Calu3 (cell line): ENCODE measurements at regions not wholly inside any gene's neighbourhood (a gene's known extent, or its start where the extent isn't known, plus 50 kb on each side); places are given as distances from the start of the nearest gene placed in this dataset.
A peak's percentile ranks its signal among the peaks of the same experiment; 100 is the strongest.

ENCODE experiments used
- BruUV-seq: library from RNA; stranded (reverse); fragments of 400-500 nt; replicated peaks from 2 replicates; lab custom pipeline; 2021; lab: Mats Ljungman, UMichigan
- CTCF ChIA-PET: fragments of 300-600 bp; sonication (Branson Sonifier 250); formaldehyde crosslinking; loops from one replicate; lab custom pipeline; 2022; ENCODE audit warnings: antibody characterized with exemption; lab: Charles Lee
- DNase-seq: peaks from one replicate; pipeline ENCODE4 v3.0.0; 2022
- H3K27ac Mint-ChIP-seq: one replicate; pipeline ENCODE4 v1.8.0; 2022; ENCODE audit warnings: mixed read lengths; ENCODE audit not compliant: unreplicated experiment
- H3K27me3 Mint-ChIP-seq: one replicate; pipeline ENCODE4 v1.8.0; 2022; ENCODE audit warnings: mixed read lengths; ENCODE audit not compliant: unreplicated experiment
- H3K36me3 Mint-ChIP-seq: one replicate; pipeline ENCODE4 v1.8.0; 2022; ENCODE audit warnings: mild to moderate bottlenecking, moderate library complexity, mixed read lengths; ENCODE audit not compliant: insufficient read depth, unreplicated experiment
- H3K4me1 Mint-ChIP-seq: one replicate; pipeline ENCODE4 v1.8.0; 2022; ENCODE audit warnings: mild to moderate bottlenecking, low read depth, mixed read lengths; ENCODE audit not compliant: unreplicated experiment
- H3K4me3 Mint-ChIP-seq: one replicate; pipeline ENCODE4 v1.8.0; 2022; ENCODE audit warnings: mild to moderate bottlenecking, low read depth, moderate library complexity, mixed read lengths; ENCODE audit not compliant: unreplicated experiment
- H3K9me3 Mint-ChIP-seq: one replicate; pipeline ENCODE4 v1.8.0; 2022; ENCODE audit warnings: low read depth, mixed read lengths; ENCODE audit not compliant: unreplicated experiment
- CTCF ChIP-seq: fragments of 200-600 bp; IDR thresholded peaks from one replicate; pipeline ENCODE4 v1.8.0; 2022; ENCODE audit warnings: antibody characterized with exemption; ENCODE audit not compliant: unreplicated experiment
- intact Hi-C: fragments of 100-400 bp; cut with micrococcal nuclease; formaldehyde crosslinking; loops from one replicate; pipeline ENCODE4 v1.10.0; 2022; ENCODE audit not compliant: unreplicated experiment

- no peak for TF ChIP-seq CTCF
- no peaks in the 10 kb centered on the region for H3K36me3 Mint-ChIP-seq
- no peaks in the 10 kb centered on the region for H3K27me3 Mint-ChIP-seq
- peak; percentile 8 for DNase-seq
- CTCF ChIA-PET = interaction anchor here (1.1 to 1.3 kb wide), 2 partner anchors 91 to 221 kb away, joined by 3 to 6 read pairs; no protein-coding TSS in a partner anchor
- BruUV-seq = no TSS peak
- peaks cover 4% of the 10 kb centered on the region for H3K9me3 Mint-ChIP-seq
- peak overlapping the region; percentile 83 for H3K27ac Mint-ChIP-seq
- intact Hi-C loops = loop anchor here (1.0 to 10.0 kb wide), 6 partner anchors 37 to 479 kb away; no protein-coding TSS in a partner anchor
- no peaks in the 10 kb centered on the region for H3K4me1 Mint-ChIP-seq
- H3K4me3 Mint-ChIP-seq = no peak overlapping the region
Observed at GRCh38 chr13:104105418-104106355, 1039.5 kb upstream of the SLC10A2 start.

- Mint-ChIP-seq H3K27ac (no peak overlapping the region), H3K36me3 (no peaks in the 10 kb centered on the region), H3K4me1 (no peaks in the 10 kb centered on the region), H3K4me3 (no peak overlapping the region), H3K9me3 (peaks cover 9% of the 10 kb centered on the region), H3K27me3 (no peaks in the 10 kb centered on the region)
- no peak for DNase-seq
- TF ChIP-seq CTCF = no peak
- intact Hi-C loops = loop anchor here (10.0 kb wide), 1 partner anchor 485 kb away; no protein-coding TSS in a partner anchor
- BruUV-seq = no TSS peak
- CTCF ChIA-PET = no interaction called here
Observed at GRCh38 chr13:104099750-104100149, 1033.5 kb upstream of the SLC10A2 start.

- intact Hi-C loops = no loop called here
- Mint-ChIP-seq H3K4me3 (no peak overlapping the region), H3K27ac (no peak overlapping the region)
Observed at GRCh38 chr13:104098421-104098820, 1032.2 kb upstream of the SLC10A2 start.

GRCh38 chr13:104086759-104087158, 1020.5 kb upstream of the SLC10A2 start:
- no peak for TF ChIP-seq CTCF
- Mint-ChIP-seq H3K9me3 (peaks cover 6% of the 10 kb centered on the region), H3K27ac (no peak overlapping the region), H3K4me3 (no peak overlapping the region), H3K4me1 (no peaks in the 10 kb centered on the region), H3K27me3 (no peaks in the 10 kb centered on the region), H3K36me3 (no peaks in the 10 kb centered on the region)
- no TSS peak for BruUV-seq
- intact Hi-C loops = no loop called here
- no peak for DNase-seq
- CTCF ChIA-PET = no interaction called here

More at GRCh38 chr13:104098421-104098820, 1032.2 kb upstream of the SLC10A2 start:
- H3K27me3 Mint-ChIP-seq = no peaks in the 10 kb centered on the region
- CTCF ChIA-PET = no interaction called here
- H3K9me3 Mint-ChIP-seq = peaks cover 11% of the 10 kb centered on the region
- no peak for TF ChIP-seq CTCF
- BruUV-seq = no TSS peak
- no peaks in the 10 kb centered on the region for H3K36me3 Mint-ChIP-seq
- DNase-seq = no peak
- no peaks in the 10 kb centered on the region for H3K4me1 Mint-ChIP-seq
